ENCODE measurements at regions not wholly inside any gene's neighbourhood (a gene's known extent, or its start where the extent isn't known, plus 50 kb on each side); places are given as distances from the start of the nearest gene placed in this dataset.

DNA sequence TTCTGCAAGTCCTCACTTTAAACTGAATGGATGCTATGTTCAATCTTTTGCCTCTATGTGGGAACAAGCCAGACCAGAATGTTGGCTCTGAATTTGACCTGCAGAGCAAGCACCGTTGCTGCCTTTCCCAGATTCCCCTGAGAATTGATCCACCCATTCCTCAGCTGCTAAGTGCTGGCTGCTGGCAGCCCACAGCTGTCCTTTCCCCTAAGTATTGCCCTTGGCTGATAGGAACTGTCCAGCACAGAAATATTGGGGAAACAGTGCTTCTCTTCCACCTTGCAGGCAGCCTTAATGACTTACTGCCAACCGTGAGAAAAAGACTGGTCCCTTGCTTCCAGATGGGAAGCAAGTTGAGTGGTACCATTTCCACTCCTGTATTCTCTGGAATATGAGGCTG lies 475.9 kb downstream of the PDHA2 start:
- H3K9me2 ChIP-seq (ENCODE audit: insufficient read depth, low read length): no peaks in the 10 kb centered on the region
- POLR2A ChIA-PET: no interaction called here
- no peaks in the 10 kb centered on the region for H3K36me3 ChIP-seq (ENCODE audit: insufficient read depth, low read length)
- CTCF ChIA-PET (ENCODE audit: unreplicated experiment): no interaction called here
- intact Hi-C loops (cut with micrococcal nuclease; ENCODE audit: unreplicated experiment): no loop called here
- H3K4me2 ChIP-seq (ENCODE audit: low read length): no peak overlapping the region
- no peaks in the 10 kb centered on the region for H3K79me2 ChIP-seq (ENCODE audit: insufficient read depth, low read depth, low read length)
- BruUV-seq (replicated peaks): no TSS peak
- TF ChIP-seq EZH2phosphoT487 (IDR thresholded peaks at IDR 0.05; ENCODE audit: borderline replicate concordance, low read depth, low read length) (no peak), CTCF (conservative IDR thresholded peaks at IDR 0.05; ENCODE audit: low read length) (no peak)
- H3K27ac ChIP-seq (ENCODE audit: low read depth, low read length, poor library complexity, severe bottlenecking): no peak overlapping the region
- no peak overlapping the region for H3K4me3 ChIP-seq (ENCODE audit: low read depth, low read length, poor library complexity, severe bottlenecking)
- H4K20me1 ChIP-seq (ENCODE audit: insufficient read depth, low read length): no peaks in the 10 kb centered on the region
- no peaks in the 10 kb centered on the region for H3K4me1 ChIP-seq (ENCODE audit: insufficient read depth, low read length, poor library complexity, severe bottlenecking)
- H3K9me3 ChIP-seq (ENCODE audit: low read length): no peaks in the 10 kb centered on the region
- no peak overlapping the region for H2AFZ ChIP-seq (ENCODE audit: low read length)
- no peak for DNase-seq (ENCODE audit: low spot score)

DNA sequence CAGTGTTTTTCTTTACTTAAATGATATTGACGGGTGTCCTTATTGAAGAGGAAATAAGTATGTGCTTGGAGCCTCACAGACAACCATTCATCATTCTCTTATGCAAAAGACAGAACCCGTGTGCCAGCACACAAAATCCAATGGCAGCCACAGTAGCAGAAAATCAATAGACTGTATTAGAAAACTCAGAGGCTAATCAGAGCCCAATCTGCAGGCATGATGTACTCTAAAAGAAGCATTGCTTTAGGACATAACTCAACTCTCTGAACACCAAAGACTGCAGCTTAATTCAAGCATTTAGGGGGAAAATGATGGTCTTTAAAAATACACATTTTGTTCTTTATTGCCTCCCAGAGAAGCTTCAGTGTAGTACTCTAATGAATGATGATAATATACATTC lies 476.9 kb downstream of the PDHA2 start:
- POLR2A ChIA-PET: no interaction called here
- Histone ChIP-seq H3K4me3 (ENCODE audit: low read depth, low read length, poor library complexity, severe bottlenecking) (no peak overlapping the region), H3K9me3 (ENCODE audit: low read length) (no peaks in the 10 kb centered on the region), H3K9me2 (ENCODE audit: insufficient read depth, low read length) (no peaks in the 10 kb centered on the region), H2AFZ (ENCODE audit: low read length) (no peak overlapping the region), H3K79me2 (ENCODE audit: insufficient read depth, low read depth, low read length) (no peaks in the 10 kb centered on the region), H3K4me2 (ENCODE audit: low read length) (no peak overlapping the region), H3K36me3 (ENCODE audit: insufficient read depth, low read length) (no peaks in the 10 kb centered on the region), H4K20me1 (ENCODE audit: insufficient read depth, low read length) (no peaks in the 10 kb centered on the region), H3K27ac (ENCODE audit: low read depth, low read length, poor library complexity, severe bottlenecking) (no peak overlapping the region), H3K4me1 (ENCODE audit: insufficient read depth, low read length, poor library complexity, severe bottlenecking) (no peaks in the 10 kb centered on the region)
- BruUV-seq (replicated peaks): no TSS peak
- DNase-seq (ENCODE audit: low spot score): no peak
- no peak for TF ChIP-seq EZH2phosphoT487 (IDR thresholded peaks at IDR 0.05; ENCODE audit: borderline replicate concordance, low read depth, low read length)
- TF ChIP-seq CTCF (conservative IDR thresholded peaks at IDR 0.05; ENCODE audit: low read length): no peak
- CTCF ChIA-PET (ENCODE audit: unreplicated experiment): no interaction called here
- intact Hi-C loops (cut with micrococcal nuclease; ENCODE audit: unreplicated experiment): no loop called here

DNA sequence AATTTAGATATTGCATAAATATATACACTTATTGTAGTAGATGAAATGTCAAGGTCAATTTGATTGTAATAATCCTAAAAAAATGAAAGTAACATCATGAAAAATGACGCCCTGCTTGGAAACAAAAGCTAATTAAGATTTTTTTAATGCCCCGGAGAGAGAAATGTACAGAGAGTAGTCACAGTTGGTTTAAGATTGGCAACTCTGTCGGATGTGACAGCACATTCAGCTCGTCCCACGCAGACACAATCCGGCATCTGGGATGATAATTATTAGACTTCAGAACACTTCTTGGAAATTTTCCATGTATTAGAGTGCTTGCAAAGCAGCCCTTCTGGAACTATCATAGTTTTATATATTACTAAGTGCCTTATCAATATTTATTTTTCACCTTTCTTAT lies 478.0 kb downstream of the PDHA2 start:
- BruUV-seq (replicated peaks): no TSS peak
- Histone ChIP-seq H2AFZ (ENCODE audit: low read length) (no peak overlapping the region), H4K20me1 (ENCODE audit: insufficient read depth, low read length) (no peaks in the 10 kb centered on the region), H3K4me2 (ENCODE audit: low read length) (no peak overlapping the region), H3K9me3 (ENCODE audit: low read length) (no peaks in the 10 kb centered on the region), H3K79me2 (ENCODE audit: insufficient read depth, low read depth, low read length) (no peaks in the 10 kb centered on the region), H3K36me3 (ENCODE audit: insufficient read depth, low read length) (no peaks in the 10 kb centered on the region), H3K27ac (ENCODE audit: low read depth, low read length, poor library complexity, severe bottlenecking) (no peak overlapping the region), H3K4me1 (ENCODE audit: insufficient read depth, low read length, poor library complexity, severe bottlenecking) (no peaks in the 10 kb centered on the region), H3K9me2 (ENCODE audit: insufficient read depth, low read length) (no peaks in the 10 kb centered on the region), H3K4me3 (ENCODE audit: low read depth, low read length, poor library complexity, severe bottlenecking) (no peak overlapping the region)
- TF ChIP-seq CTCF (conservative IDR thresholded peaks at IDR 0.05; ENCODE audit: low read length) (no peak), EZH2phosphoT487 (IDR thresholded peaks at IDR 0.05; ENCODE audit: borderline replicate concordance, low read depth, low read length) (no peak)
- ChIA-PET POLR2A (interaction anchor here (0.5 to 1.2 kb wide), 2 partner anchors 25 to 695 kb away, joined by 3 to 4 read pairs; no protein-coding TSS in a partner anchor), CTCF (ENCODE audit: unreplicated experiment) (no interaction called here)
- no peak for DNase-seq (ENCODE audit: low spot score)
- intact Hi-C loops (cut with micrococcal nuclease; ENCODE audit: unreplicated experiment): no loop called here

Data from OCI-LY7 (cell line).